Hepatocyte (in vitro differentiated cells): ENCODE measurements at regions not wholly inside any gene's neighbourhood (a gene's known extent, or its start where the extent isn't known, plus 50 kb on each side); places are given as distances from the start of the nearest gene placed in this dataset.

ENCODE experiments used
- CTCF ChIP-seq: fragments of 200-600 bp; sonication (generic); IDR thresholded peaks from 2 replicates; pipeline ENCODE4 v1.5.1; 2016; ENCODE audit warnings: antibody characterized with exemption, mild to moderate bottlenecking; ENCODE audit not compliant: poor library complexity
- EZH2 ChIP-seq: fragments of 200-600 bp; sonication (generic); IDR thresholded peaks from 2 replicates; pipeline ENCODE4 v1.6.1; 2016; ENCODE audit warnings: antibody characterized with exemption, mild to moderate bottlenecking, borderline replicate concordance

- TF ChIP-seq CTCF (no peak), EZH2 (no peak)
These were observed 585.4 kb upstream of the ID2 start for GRCh38 chr2:8096484-8096883.
